Activated T-helper 17 cell treated with anti-CD3 and anti-CD28 coated beads, Interleukin-2, amount 50 U/mL, for 72 hours (primary cell): ENCODE measurements at regions not wholly inside any gene's neighbourhood (a gene's known extent, or its start where the extent isn't known, plus 50 kb on each side); places are given as distances from the start of the nearest gene placed in this dataset.
"Not testable (repeated sequence)": the region's sequence is repeated elsewhere in the genome, so short reads cannot be mapped to it uniquely, and the experiment has no call there.

ENCODE experiments used
- ATAC-seq: fragments of 150-1000 bp; cut with Tn5 transposase; replicated peaks from 2 replicates; pipeline ENCODE4 v1.10.0; 2021; ENCODE audit warnings: mild to moderate bottlenecking, moderate library complexity
- H3K27ac Mint-ChIP-seq: one replicate; pipeline ENCODE4 v1.8.0; 2022; ENCODE audit warnings: mixed read lengths
- H3K27me3 Mint-ChIP-seq: one replicate; pipeline ENCODE4 v1.8.0; 2022; ENCODE audit warnings: mixed read lengths
- H3K36me3 Mint-ChIP-seq: one replicate; pipeline ENCODE4 v1.8.0; 2022; ENCODE audit warnings: low read depth, mild to moderate bottlenecking, mixed read lengths
- H3K4me1 Mint-ChIP-seq: one replicate; pipeline ENCODE4 v1.8.0; 2022; ENCODE audit warnings: mixed read lengths
- H3K4me3 Mint-ChIP-seq: one replicate; pipeline ENCODE4 v1.8.0; 2022; ENCODE audit warnings: mild to moderate bottlenecking, mixed read lengths
- H3K9me3 Mint-ChIP-seq: one replicate; pipeline ENCODE4 v1.8.0; 2022; ENCODE audit warnings: mixed read lengths

DNA sequence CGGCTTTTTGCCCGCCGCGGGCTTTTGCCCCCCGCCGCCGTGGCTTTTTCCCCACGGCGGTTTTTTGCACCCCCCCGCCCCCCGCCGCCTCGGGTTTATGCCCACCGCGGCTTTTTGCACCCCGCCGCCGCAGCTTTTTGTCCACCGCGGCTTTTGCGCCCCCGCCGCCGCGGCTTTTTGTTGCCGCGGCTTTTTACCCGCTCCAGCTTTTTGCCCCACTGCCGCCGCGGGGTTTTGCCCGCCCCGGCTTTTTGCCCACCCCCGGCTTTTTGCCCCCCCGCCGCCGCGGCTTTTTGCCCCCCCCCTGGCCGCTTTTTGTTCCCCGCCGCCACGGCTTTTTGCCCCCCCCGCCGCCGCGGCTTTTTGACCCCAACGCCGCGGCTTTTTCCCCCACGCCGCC lies 2785.8 kb downstream of the RPIA start:
- not testable (repeated sequence) for H3K4me1 Mint-ChIP-seq, H3K9me3 Mint-ChIP-seq, ATAC-seq, H3K27me3 Mint-ChIP-seq, H3K4me3 Mint-ChIP-seq, H3K27ac Mint-ChIP-seq
- peaks cover 14% of the 10 kb centered on the region for H3K36me3 Mint-ChIP-seq

DNA sequence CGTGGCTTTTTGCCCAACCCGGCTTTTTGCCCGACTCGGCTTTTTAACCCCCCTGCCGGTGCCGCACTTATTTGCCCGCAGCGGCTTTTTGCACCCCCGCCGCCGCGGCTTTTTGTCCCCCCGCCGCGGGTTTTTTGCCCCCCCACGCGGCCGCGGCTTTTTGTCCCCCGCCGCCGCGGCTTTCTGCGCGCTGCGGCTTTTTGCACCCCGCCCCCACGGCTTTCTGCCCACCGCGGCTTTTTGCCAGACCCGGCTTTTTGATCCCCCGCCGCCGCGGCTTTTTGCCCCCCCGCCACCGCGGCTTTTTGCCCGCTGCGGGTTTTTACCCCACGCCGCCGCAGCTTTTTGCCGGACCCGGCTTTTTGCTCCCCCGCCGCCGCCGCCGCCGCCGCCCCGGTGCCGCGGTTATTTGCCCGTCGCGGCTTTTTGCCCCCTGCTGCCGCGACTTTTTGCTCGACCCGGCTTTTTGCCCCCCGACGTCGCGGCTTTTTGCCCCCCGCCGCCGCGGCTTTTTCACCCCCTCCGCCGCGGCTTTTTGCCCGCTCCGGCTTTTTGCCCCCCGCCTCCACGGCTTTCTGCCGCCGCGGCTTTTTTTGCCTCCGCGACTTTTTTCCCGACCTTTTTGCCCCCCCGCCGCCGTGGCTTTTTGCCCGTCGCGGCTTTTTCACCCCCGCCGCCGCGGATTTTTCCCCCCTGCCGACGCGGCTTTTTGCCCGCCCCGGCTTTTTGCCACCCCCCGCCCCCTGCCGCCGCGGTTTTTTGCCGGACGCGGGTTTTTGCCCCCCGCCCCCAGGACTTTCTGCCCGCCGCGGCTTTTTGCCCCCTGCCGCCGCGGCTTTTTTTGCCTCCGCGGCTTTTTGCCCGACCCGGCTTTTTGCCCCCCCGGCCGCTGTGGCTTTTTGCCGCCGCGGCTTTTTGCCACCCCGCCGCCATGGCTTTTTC lies 2786.5 kb downstream of the RPIA start:
- no peaks in the 10 kb centered on the region for H3K4me1 Mint-ChIP-seq
- no peak overlapping the region for H3K4me3 Mint-ChIP-seq
- H3K27me3 Mint-ChIP-seq, result peaks cover 7% of the 10 kb centered on the region
- H3K27ac Mint-ChIP-seq, result no peak overlapping the region
- H3K9me3 Mint-ChIP-seq, result no peaks in the 10 kb centered on the region
- no peak for ATAC-seq
- H3K36me3 Mint-ChIP-seq, result peaks cover 14% of the 10 kb centered on the region

DNA sequence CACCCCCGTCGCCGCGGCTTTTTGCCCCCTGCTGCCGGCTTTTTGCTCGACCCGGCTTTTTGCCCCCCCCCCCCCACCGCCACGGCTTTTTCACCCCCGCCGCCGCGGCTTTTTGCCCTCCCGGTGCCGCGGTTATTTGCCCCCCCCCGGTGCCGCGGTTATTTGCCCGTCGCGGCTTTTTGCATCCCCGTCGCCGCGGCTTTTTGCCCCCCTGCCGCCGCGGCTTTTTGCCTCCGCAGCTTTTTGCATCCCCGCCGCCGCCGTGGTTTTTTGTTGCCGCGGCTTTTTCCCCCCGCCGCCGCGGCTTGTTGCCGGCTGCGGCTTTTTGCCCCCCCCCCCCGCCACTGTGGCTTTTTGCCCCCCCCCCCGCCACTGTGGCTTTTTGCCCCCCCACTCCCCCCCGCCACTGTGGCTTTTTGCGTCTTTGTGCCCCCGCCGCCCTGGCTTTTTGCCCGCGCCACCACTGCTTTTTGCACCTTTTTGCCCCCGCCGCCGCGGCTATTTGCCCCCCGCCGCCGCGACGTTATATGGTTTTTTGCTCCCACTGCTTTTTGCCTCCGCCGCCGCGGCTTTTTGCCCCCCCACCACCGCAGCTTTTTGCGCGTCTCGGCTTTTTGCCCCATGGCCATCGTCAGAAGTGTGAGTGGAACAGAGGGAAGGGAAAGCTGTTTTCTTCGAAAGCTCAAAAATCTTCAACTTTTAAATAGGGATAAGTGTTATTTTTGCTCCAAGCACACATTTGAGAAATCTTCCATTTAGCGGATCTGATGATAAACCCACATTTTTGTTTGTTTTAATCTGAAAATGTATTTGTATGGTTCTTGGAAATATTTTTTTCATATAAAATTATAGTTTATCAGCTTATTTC lies 2787.6 kb downstream of the RPIA start:
- H3K27me3 Mint-ChIP-seq, H3K9me3 Mint-ChIP-seq, ATAC-seq, H3K4me1 Mint-ChIP-seq, H3K27ac Mint-ChIP-seq: not testable (repeated sequence)
- H3K4me3 Mint-ChIP-seq, result peak overlapping the region; percentile 49
- peaks cover 14% of the 10 kb centered on the region for H3K36me3 Mint-ChIP-seq

DNA sequence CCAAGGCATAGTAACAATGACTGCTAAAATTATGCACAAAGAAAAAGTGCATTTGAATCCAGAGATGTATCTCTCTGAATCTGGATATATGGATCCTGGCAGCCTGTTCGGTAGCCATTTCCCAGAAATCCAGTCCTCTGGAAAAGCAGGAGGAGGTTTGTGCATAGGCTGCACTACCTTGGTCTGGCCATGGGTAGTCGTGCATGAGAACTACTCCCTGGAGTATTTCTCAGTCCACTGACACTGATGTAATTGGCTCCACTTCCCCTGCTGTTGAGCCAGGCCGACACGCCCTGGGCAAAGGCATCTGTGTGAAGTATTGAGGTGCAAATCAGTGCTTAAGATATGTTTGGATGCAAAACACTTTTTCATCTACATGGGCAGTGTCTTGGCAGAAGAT lies 2793.8 kb downstream of the RPIA start:
- not testable (repeated sequence) for H3K27ac Mint-ChIP-seq, H3K27me3 Mint-ChIP-seq, H3K4me3 Mint-ChIP-seq, ATAC-seq, H3K36me3 Mint-ChIP-seq, H3K9me3 Mint-ChIP-seq, H3K4me1 Mint-ChIP-seq

DNA sequence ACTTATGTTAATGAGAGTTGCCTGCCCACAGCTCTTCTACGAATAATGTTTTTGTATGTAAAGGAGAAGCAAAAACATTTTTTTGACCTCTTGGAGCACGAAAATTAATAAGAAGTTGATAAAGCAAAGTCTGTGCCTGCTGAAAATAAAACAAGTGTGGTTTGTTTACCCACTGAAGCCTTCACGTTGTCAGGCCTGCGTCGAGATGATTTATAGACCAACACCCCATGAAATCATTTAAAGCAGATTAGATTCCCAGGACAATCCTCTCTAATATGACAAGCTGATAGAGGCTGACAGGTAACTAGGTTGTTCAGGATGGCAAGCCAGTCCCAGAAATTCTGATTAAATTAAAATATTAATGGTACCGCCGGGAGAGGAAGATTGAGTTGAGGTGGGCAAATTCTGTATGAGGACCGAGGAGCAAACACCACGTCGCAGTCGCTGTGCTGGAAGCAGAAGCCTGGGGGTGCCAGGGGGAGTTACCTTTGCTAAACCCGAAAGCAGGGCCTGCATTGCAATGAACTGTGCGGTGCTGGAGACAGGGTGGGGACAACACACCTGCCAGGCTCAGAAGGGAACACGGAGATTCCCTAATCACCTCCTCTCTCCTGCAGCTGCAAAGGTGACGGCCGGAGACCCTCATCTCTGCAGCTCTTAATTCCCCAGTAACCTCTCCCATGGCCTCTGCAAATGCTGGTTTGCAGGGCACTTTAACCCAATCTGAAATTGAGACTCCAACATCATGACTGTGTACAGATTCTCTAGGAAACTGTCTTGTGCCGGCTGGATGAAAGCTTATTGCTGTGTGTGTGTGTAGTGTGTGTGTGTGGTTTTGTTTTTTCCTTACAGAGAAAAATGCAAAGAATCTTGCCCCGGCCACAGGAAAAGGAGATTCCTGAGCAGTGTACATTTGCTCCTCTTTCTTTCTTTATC lies 2805.9 kb downstream of the RPIA start:
- not testable (repeated sequence) for H3K27ac Mint-ChIP-seq, H3K27me3 Mint-ChIP-seq, H3K36me3 Mint-ChIP-seq, H3K4me3 Mint-ChIP-seq, H3K4me1 Mint-ChIP-seq, H3K9me3 Mint-ChIP-seq, ATAC-seq

DNA sequence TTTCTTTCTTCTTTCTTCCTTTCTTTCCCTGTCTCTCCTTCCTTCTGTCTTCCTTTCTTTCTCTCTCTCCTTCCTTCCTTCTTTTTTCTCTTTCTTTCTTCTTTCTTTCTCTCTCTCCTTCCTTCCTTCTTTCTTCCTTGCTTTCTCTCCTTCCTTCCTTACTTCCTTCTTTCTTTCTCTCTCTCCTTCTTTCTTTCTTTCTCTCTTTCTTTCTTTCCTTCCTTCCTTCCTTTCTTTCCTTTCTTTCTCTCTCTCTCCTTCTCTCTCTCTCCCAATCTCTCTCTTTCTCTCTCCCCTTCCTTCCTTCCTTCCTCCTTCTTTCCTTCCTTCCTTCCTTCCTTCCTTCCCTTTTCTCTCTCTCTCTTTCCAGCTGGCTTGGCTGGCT lies 2806.6 kb downstream of the RPIA start:
- H3K4me1 Mint-ChIP-seq, H3K27me3 Mint-ChIP-seq, H3K36me3 Mint-ChIP-seq, H3K9me3 Mint-ChIP-seq, H3K4me3 Mint-ChIP-seq, H3K27ac Mint-ChIP-seq, ATAC-seq: not testable (repeated sequence)

DNA sequence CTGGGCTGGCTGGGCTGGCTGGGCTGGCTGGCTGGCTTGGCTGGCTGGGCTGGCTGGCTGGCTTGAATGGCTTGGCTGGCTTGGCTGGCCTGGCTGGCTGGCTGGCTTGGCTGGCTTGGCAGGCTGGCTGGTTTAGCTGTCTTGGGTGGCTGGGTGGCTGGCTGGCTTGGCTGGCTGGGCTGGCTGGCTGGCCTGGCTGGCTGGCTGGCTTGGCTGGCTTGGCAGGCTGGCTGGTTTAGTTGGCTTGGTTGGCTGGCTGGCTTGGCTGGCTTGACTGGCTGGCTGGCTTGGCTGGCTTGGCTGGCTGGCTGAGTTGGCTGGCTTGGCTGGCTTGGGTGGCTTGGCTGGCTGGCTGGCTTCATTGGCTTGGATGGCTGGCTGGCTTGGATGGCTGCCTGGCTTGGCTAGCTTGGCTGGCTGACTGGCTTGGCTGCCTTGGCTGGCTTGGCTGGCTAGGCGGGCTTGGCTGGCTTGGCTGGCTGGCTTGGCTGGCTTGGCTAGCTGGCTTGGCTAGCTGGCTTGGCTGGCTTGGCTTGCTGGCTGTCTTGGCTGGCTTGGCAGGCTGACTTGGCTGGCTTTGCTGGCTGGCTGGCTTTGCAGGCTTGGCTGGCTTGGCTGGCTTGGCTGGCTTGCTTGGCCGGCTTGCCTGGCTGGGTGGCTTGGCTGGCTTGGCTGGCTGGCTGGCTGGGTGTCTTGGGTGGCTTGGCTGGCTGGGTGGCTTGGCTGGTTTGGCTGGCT lies 2807.2 kb downstream of the RPIA start:
- not testable (repeated sequence) for H3K4me3 Mint-ChIP-seq, H3K36me3 Mint-ChIP-seq, H3K4me1 Mint-ChIP-seq, H3K27ac Mint-ChIP-seq, H3K27me3 Mint-ChIP-seq, ATAC-seq, H3K9me3 Mint-ChIP-seq

DNA sequence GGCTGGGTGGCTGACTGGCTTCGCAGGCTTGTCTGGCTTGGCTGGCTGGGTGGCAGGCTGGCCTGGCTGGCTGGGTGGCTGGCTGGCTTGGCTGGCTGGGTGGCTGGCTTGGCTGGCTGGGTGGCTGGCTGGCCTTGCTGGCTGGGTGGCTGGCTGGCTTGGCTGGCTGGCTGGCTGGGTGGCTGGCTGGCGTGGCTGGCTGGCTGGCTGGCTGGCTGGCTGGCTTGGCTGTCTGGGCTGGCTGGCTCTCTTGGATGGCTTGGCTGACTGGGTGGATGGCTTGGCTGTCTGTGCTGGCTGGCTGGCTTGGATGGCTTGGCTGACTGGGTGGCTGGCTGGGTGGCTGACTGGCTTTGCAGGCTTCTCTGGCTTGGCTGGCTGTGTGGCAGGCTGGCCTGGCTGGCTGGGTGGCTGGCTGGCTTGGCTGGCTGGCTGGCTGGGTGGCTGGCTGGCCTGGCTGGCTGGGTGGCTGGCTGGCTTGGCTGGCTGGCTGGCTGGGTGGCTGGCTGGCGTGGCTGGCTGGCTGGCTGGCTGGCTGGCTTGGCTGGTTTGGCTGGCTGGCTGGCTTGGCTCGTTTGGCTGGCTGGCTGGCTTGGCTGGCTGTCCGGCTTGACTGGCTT lies 2808.1 kb downstream of the RPIA start:
- not testable (repeated sequence) for ATAC-seq, H3K9me3 Mint-ChIP-seq, H3K4me3 Mint-ChIP-seq, H3K27ac Mint-ChIP-seq, H3K27me3 Mint-ChIP-seq, H3K4me1 Mint-ChIP-seq, H3K36me3 Mint-ChIP-seq

DNA sequence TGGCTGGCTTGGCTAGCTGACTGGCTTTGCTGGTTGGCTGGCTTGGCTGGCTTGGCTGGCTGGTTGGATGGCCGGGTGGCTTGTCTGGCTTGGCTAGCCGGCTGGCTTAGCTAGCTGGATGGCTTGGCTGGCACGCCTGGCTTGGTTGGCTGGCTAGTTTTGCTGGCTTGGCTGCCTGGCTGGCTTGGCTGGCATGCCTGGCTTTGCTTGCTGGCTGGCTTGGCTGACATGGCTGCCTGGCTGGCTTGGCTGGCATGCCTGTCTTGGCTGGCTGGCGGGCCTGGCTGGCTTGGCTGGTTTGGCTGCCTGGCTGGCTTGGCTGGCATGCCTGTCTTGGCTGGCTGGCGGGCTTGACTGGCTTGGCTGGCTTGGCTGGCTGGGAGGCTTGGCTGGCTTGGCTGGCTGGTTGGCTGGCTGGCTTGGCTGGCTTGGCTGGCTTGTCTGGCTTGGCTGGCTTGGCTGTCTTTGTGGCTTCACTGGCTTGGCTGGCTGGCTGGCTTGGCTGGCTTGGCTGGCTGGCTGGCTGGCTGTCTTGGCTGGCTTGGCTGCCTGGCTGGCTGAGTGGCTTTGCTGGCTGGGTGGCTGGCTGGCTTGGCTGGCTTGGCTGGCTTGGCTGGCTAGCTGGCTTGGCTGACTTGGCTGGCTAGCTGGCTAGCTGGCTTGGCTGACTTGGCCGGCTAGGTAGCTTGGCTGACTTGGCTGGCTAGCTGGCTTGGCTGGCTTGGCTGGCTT lies 2808.9 kb downstream of the RPIA start:
- not testable (repeated sequence) for H3K36me3 Mint-ChIP-seq, H3K27ac Mint-ChIP-seq, H3K9me3 Mint-ChIP-seq, H3K27me3 Mint-ChIP-seq, H3K4me1 Mint-ChIP-seq, H3K4me3 Mint-ChIP-seq, ATAC-seq

DNA sequence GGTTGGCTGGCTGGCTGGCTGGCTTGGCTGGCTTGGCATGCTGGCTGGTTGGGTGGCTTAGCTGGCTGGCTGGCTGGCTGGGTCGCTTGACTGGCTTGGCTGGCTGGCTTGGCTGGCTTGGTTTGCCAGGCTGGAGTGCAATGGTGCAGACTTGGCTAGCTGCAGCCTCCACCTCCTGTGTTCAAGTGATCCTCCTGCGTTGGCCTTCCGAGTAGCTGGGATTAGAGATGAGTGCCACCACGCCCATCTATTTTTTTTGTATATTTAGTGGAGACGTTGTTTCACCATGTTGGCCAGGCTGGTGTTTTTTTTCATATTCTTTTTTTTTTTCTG lies 2809.5 kb downstream of the RPIA start:
- H3K27ac Mint-ChIP-seq, H3K27me3 Mint-ChIP-seq, H3K36me3 Mint-ChIP-seq, H3K9me3 Mint-ChIP-seq, ATAC-seq, H3K4me1 Mint-ChIP-seq, H3K4me3 Mint-ChIP-seq: not testable (repeated sequence)

DNA sequence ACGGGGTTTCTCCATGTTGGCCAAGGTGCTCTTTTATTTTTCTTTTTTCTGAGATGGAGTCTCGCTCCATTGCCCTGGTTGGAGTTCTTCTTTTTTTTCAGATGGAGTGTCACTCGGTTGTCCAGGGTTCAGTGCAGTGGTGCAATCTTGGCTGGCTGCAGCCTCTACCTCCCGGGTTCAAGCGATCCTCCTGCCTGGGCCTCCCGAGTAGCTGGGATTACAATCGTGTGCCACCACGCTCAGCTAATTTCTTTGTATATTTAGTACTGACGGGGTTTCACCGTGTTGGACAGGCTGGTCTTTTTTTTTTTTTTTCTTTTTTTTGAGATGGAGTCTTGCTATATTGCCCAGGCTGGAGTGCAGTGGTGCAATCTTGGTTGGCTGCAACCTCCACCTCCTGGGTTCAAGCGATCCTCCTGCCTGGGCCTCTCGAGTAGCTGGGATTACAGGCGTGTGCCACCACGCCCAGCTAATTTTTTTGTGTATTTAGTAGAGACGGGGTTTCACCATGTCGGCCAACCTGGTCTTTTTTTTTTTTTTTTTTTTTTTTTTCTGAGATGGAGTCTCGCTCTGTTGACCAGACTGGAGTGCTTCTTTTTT lies 2810.1 kb downstream of the RPIA start:
- not testable (repeated sequence) for H3K4me3 Mint-ChIP-seq, H3K4me1 Mint-ChIP-seq, H3K27ac Mint-ChIP-seq, H3K27me3 Mint-ChIP-seq, H3K36me3 Mint-ChIP-seq, H3K9me3 Mint-ChIP-seq, ATAC-seq

DNA sequence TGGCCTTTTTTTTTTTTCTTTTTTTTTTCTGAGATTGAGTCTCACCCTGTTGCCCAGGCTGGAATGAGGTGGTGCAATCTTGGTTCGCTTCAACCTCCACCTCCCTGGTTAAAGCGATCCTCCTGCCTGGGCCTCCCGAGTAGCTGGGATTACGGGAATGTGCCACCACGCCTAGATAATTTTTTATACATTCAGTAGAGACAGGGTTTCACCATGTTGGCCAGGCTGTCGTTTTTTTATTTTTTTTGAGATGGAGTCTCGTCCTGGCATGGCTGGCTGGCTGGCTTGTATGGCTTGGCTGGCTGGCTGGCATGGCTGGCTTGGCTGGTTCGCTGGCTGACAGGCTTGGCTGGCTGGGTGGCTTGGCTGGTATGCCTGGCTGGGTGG lies 2812.1 kb downstream of the RPIA start:
- not testable (repeated sequence) for H3K36me3 Mint-ChIP-seq, H3K4me1 Mint-ChIP-seq, H3K4me3 Mint-ChIP-seq, H3K27ac Mint-ChIP-seq, H3K9me3 Mint-ChIP-seq, H3K27me3 Mint-ChIP-seq, ATAC-seq
